Glutamatergic neuron (in vitro differentiated cells): ENCODE measurements at regions not wholly inside any gene's neighbourhood (a gene's known extent, or its start where the extent isn't known, plus 50 kb on each side); places are given as distances from the start of the nearest gene placed in this dataset.
"Not testable (repeated sequence)": the region's sequence is repeated elsewhere in the genome, so short reads cannot be mapped to it uniquely, and the experiment has no call there.

Source experiments
- DNase-seq: peaks from one replicate; pipeline ENCODE4 v3.0.0; 2022
- H3K27ac Mint-ChIP-seq: one replicate; pipeline ENCODE4 v1.8.0; 2020; ENCODE audit warnings: mild to moderate bottlenecking, mixed read lengths, inconsistent platforms; ENCODE audit not compliant: unreplicated experiment
- H3K27me3 Mint-ChIP-seq: one replicate; pipeline ENCODE4 v1.8.0; 2020; ENCODE audit warnings: mild to moderate bottlenecking, moderate library complexity, mixed read lengths, inconsistent platforms; ENCODE audit not compliant: unreplicated experiment
- H3K36me3 Mint-ChIP-seq: one replicate; pipeline ENCODE4 v1.8.0; 2020; ENCODE audit warnings: mild to moderate bottlenecking, mixed read lengths, inconsistent platforms; ENCODE audit not compliant: unreplicated experiment
- H3K4me1 Mint-ChIP-seq: one replicate; pipeline ENCODE4 v1.8.0; 2020; ENCODE audit warnings: mild to moderate bottlenecking, low read depth, mixed read lengths, inconsistent platforms; ENCODE audit not compliant: unreplicated experiment
- H3K4me3 Mint-ChIP-seq: one replicate; pipeline ENCODE4 v1.8.0; 2020; ENCODE audit warnings: mild to moderate bottlenecking, mixed read lengths, inconsistent platforms; ENCODE audit not compliant: unreplicated experiment
- H3K9me3 Mint-ChIP-seq: one replicate; pipeline ENCODE4 v1.8.0; 2020; ENCODE audit warnings: mild to moderate bottlenecking, moderate library complexity, mixed read lengths, inconsistent platforms; ENCODE audit not compliant: unreplicated experiment
- CTCF ChIP-seq: fragments of 200-600 bp; sonication (generic); IDR thresholded peaks from one replicate; pipeline ENCODE4 v1.5.0; 2021; ENCODE audit not compliant: partially characterized antibody, unreplicated experiment

- Mint-ChIP-seq H3K27ac (no peak overlapping the region), H3K9me3 (no peaks in the 10 kb centered on the region), H3K4me3 (no peak overlapping the region), H3K4me1 (peaks cover 5% of the 10 kb centered on the region), H3K36me3 (no peaks in the 10 kb centered on the region), H3K27me3 (peaks cover 2% of the 10 kb centered on the region)
- no peak for DNase-seq
- TF ChIP-seq CTCF, result no peak
Measured at GRCh38 chr2:18976168-18976961, 382.1 kb downstream of the OSR1 start.

GRCh38 chr2:18975506-18976167, 382.8 kb downstream of the OSR1 start:
- DNase-seq, result no peak
- peaks cover 2% of the 10 kb centered on the region for H3K27me3 Mint-ChIP-seq
- H3K4me3 Mint-ChIP-seq, result no peak overlapping the region
- no peak overlapping the region for H3K27ac Mint-ChIP-seq
- H3K9me3 Mint-ChIP-seq, result no peaks in the 10 kb centered on the region
- H3K4me1 Mint-ChIP-seq, result peaks cover 5% of the 10 kb centered on the region
- H3K36me3 Mint-ChIP-seq, result no peaks in the 10 kb centered on the region
- no peak for TF ChIP-seq CTCF

GRCh38 chr2:18971628-18972027, 382.3 kb upstream of the NT5C1B start:
- Mint-ChIP-seq H3K36me3 (no peaks in the 10 kb centered on the region), H3K4me3 (no peak overlapping the region), H3K27ac (no peak overlapping the region), H3K4me1 (peaks cover 10% of the 10 kb centered on the region), H3K9me3 (no peaks in the 10 kb centered on the region), H3K27me3 (no peaks in the 10 kb centered on the region)
- no peak for TF ChIP-seq CTCF
- no peak for DNase-seq

GRCh38 chr2:18971069-18971378, 381.7 kb upstream of the NT5C1B start:
- H3K4me3 Mint-ChIP-seq, result no peak overlapping the region
- H3K4me1 Mint-ChIP-seq, result peaks cover 6% of the 10 kb centered on the region
- H3K27ac Mint-ChIP-seq, result no peak overlapping the region
- H3K36me3 Mint-ChIP-seq, result no peaks in the 10 kb centered on the region
- H3K27me3 Mint-ChIP-seq, result no peaks in the 10 kb centered on the region
- TF ChIP-seq CTCF, result no peak
- DNase-seq, result no peak
- no peaks in the 10 kb centered on the region for H3K9me3 Mint-ChIP-seq

GRCh38 chr2:18966131-18966530, 376.8 kb upstream of the NT5C1B start:
- H3K4me1 Mint-ChIP-seq, result peaks cover 5% of the 10 kb centered on the region
- no peaks in the 10 kb centered on the region for H3K9me3 Mint-ChIP-seq
- H3K27ac Mint-ChIP-seq, result no peak overlapping the region
- DNase-seq, result no peak
- H3K4me3 Mint-ChIP-seq, result no peak overlapping the region
- no peaks in the 10 kb centered on the region for H3K36me3 Mint-ChIP-seq
- no peaks in the 10 kb centered on the region for H3K27me3 Mint-ChIP-seq
- no peak for TF ChIP-seq CTCF

GRCh38 chr2:18963739-18964256, 374.4 kb upstream of the NT5C1B start:
- H3K27ac Mint-ChIP-seq, H3K27me3 Mint-ChIP-seq, H3K9me3 Mint-ChIP-seq, H3K4me1 Mint-ChIP-seq, DNase-seq, H3K36me3 Mint-ChIP-seq, H3K4me3 Mint-ChIP-seq: not testable (repeated sequence)
